ENCODE measurements at regions not wholly inside any gene's neighbourhood (a gene's known extent, or its start where the extent isn't known, plus 50 kb on each side); places are given as distances from the start of the nearest gene placed in this dataset.
"Not testable (repeated sequence)": the region's sequence is repeated elsewhere in the genome, so short reads cannot be mapped to it uniquely, and the experiment has no call there.

DNA sequence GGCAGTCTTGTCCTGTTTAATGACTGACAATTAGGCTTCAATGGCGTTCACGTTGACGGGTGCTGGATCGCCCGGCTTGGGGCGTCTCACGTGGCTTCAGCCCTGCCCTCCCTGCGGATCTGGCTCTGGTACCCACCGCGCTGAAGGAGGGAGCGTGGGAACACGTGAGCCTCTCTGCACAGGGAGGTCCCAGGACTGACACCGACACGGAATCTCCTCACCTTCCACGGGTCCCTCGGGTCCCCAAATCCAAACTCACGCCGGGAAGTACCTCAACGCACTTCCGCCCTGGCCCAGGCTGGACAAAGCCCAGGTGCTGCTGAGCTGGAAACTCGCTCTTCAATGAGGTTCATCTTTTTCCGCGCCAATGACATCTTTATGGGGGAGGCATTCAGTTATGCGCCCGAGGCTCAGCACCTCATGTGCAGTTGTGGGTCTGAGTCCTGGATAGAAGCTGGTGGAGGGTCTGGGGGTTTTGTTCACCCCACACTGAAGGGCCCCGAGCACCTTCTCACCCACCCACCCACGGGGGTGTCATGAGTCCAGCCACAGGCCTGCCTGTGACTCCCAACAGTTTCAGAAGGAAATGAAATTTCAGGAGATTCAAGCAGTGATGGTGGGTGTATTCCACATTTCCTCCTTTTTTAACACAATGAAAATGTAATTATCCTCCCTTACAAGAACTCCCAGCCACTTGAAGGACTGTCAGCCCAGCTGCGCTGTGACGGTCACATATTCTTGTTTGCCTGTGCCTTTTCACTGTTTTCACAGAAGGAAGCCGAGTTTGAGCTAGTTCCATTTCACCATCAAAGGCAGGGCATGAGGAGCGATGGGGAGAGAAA lies 251.7 kb upstream of the SFSWAP start:
- DNase-seq (ENCODE audit: low spot score): no peak

DNA sequence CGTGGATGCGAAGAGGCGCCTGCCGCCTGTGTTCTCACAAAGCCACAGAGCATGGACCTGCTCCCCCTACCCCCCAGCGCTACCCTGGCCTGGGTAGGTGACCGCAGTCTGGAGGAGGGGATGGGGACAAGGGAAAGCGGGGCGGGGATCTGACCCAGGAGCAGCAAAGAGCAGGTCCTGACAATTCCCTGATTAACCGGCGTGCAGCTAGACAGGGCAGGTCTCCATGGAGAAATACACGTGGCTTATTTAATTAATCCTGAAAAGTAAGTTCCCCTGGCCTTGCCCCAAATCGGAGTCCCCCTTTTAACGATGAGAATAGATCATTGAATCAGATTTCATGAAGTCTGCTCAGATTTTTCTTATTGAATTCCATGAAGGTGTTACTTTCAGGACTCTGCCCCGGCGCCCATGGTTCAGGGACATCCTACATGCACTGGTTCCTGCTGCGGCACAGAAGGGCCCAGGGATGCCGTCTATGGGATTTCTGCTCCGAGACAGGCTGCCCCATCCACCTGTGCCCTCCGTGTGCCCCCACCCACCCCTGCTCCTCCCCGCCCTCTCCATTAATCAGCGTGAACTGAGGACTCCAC lies 251.0 kb upstream of the SFSWAP start:
- no peak for DNase-seq (ENCODE audit: low spot score)

DNA sequence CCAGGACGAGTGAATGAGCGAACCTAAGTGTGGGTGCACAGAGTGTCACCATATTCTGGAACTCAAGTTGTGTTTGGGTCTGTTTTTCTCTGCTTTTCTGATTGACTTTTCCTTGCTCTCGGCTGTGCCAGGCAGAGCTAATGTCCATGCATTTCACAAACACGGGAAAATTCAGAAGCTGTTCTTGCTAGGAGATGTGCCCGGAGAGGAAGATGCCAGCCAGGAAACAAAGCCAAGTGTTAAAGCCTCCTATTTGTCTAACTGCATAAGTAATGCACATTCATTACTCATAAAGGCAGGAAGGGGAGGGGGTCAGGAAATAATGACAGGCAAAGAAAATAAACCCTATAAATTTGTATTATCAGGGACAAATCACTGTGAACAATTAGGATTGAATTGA lies 250.4 kb upstream of the SFSWAP start:
- no peak for DNase-seq (ENCODE audit: low spot score)

DNA sequence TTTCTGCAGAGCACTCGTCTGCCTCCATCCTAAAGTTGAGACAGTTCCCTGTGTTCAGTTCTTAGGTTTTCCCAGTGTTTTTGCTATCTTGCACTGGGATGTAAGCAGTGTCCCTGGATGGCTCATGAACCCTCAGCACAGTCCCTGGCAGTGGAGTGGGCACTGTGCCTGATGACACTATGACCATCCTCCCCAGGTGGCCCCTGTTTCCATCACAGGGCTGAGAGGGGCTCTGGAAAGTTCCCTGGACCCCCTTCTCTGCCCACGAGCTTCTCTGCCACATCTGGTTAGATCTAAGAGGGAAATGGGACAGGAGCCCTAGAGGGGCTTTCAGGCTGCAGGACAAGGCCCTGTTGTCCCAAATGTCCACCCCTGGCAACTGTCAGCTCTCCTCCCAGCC lies 249.8 kb upstream of the SFSWAP start:
- no peak for DNase-seq (ENCODE audit: low spot score)

DNA sequence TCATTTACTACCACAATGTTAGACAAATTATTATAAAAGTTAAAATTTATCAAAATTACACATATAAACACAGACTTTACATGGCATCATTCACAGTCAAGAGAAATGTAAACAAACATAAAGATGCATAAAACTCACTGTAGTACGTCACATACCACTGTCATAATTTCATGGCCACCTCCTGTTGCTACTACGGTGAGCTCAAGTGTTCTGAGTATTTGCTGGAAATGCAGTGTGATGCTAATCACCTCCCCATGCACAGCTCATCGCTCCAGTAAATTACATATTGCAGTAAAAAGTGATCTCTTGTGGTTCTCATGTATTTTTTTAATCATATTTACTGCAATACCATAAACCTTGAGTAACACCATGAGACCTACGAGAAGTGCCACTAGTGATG lies 247.7 kb upstream of the SFSWAP start:
- DNase-seq (ENCODE audit: low spot score): no peak

DNA sequence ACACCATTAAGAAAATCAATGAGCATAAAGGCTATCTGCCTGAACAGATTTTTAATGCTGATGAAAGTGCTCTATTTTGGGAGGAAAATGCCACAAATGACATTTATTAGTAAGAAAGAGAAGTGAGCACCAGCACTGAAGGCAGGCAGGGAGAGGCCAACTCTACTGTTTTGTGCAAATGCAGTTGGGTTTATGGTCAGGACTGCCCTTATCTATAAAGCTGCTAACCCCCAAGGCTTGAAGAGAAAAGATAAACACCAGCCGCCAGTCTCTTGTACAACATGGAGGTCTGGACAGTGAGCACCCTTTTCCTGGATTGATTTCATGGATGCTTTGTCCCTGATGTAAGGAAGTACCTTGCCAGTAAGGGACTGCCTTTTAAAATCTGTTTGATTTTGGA lies 246.8 kb upstream of the SFSWAP start:
- no peak for DNase-seq (ENCODE audit: low spot score)

DNA sequence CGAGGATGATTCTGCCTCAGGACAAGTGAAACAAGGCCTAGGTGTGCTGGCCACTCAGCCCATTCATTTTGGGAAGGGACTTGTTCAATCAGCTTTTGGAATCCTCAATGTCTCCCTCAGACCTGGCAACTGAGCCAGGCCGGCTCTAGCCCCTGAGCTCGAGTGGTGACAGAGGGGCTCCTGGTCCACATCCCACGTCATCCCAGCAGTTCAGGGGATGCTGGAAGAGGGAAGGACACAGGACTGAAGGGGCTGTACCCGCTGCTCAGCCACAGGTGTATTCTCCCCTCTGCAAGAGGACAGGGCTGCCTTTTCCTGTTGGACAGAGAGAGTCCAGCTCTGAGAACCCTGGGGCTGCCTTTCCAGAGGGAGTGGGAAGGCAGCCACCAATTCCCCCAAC lies 244.6 kb upstream of the SFSWAP start:
- DNase-seq (ENCODE audit: low spot score): no peak

DNA sequence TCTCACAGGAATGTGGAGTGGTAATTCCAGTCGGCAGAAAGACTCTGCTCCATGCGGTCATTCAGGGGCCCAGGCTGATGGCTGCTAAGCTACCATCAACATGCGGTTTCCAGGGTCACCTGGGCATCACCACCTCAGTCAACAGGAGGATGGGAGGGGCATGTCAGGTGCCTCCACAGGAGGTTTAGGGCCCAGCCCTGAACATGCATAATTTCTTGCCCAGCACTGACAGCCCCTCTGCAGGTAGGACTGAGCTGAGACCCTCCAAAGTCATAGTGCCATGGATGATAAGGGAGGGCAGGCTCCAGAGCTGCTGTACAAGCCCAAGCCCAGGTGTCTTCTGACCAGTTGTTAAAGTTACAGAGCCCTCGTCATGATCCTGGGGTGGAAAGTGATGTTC lies 244.0 kb upstream of the SFSWAP start:
- DNase-seq (ENCODE audit: low spot score): no peak

DNA sequence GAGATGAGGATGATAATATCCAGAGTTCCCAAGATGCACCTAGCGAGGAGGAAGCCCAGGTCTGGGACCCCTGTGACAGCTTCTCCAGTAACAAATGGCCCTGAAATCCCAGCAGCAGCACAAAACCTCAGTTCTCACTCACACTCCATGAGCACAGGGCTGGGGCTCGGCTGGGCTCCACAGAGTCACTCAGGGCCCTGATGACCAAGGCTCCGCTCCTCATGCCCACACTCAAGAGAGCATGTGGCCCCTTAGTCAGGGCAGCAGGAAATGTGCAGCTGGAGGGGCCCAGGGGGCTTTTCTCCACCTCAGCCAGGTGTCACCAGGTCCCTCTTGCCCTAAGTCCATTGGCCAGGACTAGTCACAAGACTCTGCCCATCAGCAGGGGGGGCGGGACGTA lies 242.7 kb upstream of the SFSWAP start:
- DNase-seq (ENCODE audit: low spot score): no peak

DNA sequence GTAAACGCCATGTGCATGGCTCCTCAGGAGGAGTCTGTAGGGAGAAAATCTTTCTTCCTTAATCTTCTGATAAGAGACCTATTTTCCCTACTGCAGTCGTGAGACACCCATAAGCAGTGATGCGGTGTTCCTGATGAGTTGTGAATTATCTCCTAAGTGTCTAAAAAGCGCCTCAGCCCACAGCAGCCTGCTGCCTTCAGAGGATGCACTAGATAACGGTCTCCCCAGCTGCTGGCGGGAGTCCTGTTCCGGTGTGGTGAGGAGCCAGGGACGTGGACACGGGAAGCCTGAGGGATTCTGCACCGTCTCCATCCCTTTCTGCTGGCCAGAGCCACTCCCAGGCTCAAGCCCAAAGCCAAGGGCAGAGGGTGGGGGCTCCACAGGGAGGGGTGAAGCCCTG lies 240.9 kb upstream of the SFSWAP start:
- not testable (repeated sequence) for DNase-seq (ENCODE audit: low spot score)

DNA sequence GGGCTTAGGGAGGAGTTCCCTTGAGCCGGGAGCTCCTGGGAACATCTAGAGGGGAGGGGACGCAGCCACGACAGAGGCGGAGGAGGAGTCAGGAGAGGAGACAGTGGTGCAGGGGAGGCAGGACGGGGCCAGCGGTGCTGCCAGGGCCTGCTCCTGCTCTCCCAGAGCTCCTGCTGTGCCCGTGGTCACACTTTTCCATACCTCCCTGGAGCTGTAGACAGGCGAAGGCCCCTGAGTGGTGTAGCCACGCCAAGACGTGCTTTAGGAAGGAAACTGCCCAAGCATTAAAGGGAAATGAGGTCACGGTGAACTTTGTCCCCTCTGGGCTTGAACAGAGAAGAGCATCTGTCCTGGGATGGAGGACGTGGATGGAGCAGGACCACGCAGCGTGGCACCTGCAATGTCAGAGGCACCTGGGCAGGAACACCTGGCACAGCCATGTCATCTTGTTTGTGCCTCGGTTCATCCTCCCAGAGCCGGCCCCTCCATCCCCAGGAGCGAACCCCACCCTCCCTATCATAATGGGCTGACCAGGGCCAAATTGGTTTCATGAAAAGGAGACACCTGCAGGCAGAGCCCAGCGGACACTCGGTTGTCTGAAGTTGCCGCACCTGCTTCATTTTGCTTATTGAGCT lies 239.5 kb upstream of the SFSWAP start:
- no peak for DNase-seq (ENCODE audit: low spot score)

DNA sequence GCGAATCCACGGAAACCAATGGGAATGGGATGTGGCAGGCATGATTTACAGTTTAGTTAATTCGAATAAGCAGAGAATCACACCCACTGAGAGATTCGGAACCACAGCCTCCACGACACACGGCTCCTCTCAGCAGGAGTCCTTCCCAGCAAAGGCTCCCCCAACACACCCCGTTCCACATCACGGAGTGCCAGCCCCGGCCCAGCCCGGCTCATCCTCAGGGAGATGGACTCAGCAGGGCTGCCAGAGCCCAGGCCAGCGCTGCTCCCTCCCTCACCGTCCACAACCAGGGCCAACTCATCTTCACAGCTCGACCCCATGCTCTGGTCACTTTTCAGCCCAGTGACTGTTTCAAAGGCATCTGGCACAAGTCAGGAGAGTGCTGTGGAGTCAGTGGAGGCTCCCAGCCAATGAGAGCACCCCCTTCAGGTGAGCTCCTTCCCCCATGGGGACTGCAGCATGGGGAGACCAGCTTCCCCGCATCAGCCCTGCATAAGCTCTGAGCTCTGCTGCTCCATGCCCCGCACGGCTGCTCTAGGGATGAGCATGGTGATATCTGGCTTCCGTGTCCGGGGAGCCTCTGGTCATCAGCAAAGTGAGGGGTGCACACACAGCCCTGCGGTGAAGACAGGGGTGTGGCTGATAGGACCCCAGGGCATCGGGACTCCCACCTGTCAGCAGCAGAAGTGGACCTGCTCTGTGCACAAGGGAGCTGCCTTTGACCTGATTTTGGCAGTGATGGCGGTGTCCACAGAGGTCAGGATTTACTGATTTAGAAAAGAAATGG lies 238.8 kb upstream of the SFSWAP start:
- no peak for DNase-seq (ENCODE audit: low spot score)

DNA sequence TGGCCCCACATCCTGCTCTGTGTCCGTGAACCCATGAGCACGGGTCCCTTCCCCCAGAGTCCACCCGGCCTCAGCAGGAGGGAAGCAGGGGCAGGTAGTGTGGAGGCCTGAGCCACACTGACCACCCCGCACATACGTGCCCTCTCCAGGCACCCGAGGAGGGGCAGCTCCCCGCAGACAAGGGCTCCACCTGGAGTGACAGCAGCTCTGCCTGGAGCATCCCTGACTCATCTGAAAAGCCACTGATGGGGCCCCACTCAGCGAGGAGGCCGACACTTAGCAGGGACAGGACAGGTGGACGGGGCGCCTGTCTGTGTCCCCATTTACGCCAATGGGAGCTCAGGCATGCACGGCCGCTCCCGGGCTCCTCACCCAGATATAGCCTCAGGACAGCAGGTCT lies 237.6 kb upstream of the SFSWAP start:
- DNase-seq (ENCODE audit: low spot score): no peak

DNA sequence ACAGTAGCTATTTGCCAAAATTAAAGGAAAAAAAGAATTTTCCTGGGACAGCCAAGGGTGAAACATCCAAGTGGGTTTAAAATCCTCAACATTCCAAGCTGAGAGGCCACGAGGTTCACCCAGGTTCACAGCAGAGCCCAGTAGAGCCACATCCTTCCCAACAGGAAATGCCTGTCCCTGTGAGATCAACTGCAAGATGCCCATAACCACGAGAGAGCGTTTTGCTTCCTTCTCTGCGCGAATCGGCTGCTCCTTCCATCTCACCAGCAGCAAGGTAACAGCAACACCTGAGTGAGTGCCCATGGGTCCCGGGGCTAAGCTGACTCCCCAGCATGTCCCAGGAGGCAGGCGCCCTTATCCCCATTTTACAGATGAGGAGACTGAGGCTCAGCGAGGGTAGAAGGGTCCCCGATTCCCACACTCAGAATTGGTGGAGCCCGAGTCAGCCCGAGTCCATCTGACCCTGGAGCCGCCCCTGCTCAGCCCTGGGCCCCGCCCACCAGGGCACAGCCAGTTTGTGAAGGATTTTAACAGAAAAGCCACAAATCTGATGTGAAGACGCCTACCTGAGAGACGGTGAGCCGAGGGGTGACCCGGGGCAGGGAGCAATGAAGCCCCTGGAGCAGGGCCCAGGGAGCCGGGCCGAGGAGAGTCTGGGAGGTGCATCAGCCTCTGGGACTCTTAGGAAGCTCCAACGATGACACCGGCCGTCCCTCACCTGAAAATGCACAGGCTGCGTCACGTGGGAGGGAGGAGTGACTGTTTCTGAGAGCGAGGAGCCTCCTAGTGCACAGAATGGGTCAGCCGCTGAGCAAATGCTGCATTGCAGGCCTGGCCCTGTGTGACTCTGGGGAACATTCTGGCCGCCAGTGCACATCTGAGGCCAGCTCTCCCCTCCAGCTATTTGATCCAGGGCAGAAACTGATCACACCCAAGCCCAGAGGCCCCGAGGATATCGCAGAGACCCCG lies 236.9 kb upstream of the SFSWAP start:
- DNase-seq (ENCODE audit: low spot score): no peak

DNA sequence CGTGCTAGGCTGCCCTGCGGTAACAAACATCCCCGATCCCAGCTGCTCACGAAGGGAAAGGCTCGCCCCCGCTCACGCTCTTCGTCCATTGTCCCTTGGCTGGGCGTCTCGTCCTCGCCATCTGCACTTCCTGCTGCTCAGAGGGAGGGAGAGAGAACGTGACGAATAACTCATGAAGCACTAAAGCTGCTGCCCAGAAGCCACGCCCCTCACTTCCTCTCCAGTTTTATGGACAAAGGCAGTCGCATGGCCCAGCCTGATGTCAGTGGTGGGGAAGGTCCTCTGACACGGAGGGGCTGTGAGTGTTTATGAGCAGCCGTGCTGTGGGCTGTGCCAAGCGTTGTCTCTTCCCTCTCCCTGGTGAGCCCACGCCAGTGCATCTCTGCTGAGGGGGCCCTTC lies 235.9 kb upstream of the SFSWAP start:
- DNase-seq (ENCODE audit: low spot score): not testable (repeated sequence)

DNA sequence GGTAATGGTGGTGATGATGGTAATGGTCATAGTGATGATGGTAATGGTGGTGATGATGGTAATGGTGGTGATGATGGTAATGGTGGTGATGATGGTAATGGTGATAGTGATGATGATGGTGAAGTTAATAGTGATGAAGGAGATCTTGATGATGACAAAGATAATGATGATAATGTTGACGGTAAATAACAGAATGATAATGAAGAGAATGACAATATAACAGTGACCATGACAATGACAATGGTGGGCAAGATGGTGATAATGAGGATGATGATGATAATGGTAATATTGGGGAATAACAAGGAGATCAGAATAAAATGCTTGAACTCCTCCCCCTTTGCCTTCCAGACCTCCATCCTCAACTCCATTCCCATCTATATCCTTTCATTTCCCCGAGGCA lies 233.3 kb upstream of the SFSWAP start:
- DNase-seq (ENCODE audit: low spot score): no peak

DNA sequence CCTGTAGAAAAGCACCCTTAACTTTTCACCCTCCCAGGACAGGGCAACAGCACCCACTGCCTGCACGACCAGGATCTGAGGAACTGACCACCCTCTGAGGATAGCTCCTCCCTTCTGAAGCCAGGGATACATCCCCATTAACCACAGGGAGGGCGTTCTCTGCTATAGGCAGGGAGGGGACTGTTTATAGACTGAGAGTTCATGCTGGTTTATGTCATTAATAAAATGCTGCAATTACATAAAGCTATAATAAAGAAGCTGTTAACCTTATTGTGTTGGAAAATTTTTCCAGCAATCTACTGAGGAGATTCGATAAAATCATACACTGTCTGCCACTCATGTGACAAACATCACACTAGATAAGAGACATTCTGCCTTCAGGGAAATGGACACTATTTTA lies 232.4 kb upstream of the SFSWAP start:
- DNase-seq (ENCODE audit: low spot score): no peak

DNA sequence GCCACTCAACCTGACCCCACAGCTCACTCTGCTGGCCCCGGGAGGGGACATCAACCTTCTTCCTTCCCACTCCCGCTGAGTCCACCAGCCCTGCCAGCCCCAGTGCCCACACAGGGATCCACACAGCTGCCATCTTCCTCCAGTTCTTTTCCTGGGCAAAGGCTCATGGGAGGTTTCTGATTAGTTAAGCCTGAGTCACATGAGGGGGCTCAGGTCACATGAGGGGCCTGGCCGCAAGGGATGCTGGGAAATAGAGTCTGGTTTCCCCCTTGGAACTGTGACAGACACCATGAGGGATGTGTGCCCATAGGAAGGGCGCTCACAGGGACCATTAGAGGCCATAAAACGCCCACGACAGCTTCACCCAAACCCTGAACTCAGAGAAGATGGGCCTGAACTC lies 228.7 kb upstream of the SFSWAP start:
- DNase-seq (ENCODE audit: low spot score): no peak

DNA sequence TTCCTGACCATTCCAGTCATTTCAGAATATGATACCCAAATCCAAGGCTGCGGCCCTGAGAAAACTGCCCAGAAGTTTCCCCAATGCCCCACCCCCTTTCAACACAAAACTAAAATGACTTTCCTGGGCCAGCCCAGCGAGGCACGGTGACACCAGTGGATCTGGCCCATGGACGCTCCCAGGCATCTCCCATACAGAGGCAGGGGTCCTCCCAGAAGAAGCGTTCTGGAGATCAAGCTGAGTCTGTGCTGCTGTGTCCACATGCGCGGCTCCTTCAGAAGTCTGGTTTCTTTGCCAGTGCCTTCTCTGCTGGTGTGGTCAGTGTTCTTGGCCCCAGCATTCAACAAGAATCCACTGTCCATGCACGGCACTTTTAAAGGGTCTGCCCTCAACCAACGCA lies 228.2 kb upstream of the SFSWAP start:
- no peak for DNase-seq (ENCODE audit: low spot score)

DNA sequence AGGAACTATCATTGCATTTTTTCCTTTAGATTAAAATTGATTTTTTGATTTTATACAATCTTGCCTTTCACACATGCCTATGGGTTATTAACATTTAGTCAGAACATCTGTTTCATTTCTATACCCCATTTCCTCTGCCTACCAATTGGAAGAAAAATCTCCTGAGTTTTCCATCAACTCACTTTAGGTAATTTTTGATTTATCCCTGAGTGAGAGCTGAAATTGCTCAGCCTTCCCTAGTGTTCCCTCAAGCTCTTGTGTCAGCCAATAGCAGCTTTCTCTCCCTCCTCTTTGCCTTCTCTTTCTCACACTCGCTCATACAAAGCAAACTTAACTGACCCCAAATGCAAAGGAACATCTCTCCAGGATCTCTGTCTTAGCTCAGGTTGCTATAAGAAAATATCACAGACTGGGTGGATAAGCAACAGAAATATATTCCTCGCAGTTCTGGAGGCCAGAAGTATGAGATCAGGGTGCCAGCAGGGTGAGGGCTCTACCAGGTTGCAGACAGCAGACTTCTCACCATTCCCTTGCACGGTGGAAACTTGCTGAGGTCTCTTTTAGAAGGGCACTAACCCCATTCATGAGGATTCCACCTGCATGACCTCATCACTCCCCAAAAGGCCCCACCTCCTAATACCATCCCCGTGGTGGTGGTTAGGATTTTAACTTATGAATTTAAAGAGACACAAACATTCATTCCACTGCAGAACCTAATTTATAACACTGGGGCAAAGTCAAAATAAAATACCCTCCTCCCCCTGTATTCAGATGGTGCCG lies 224.2 kb upstream of the SFSWAP start:
- no peak for DNase-seq (ENCODE audit: low spot score)
